Stimulated activated naive CD8-positive, alpha-beta T cell treated with anti-CD3 and anti-CD28 coated beads, Interleukin-15, amount 100 ng/mL, for 72 hours (primary cell): ENCODE measurements at regions not wholly inside any gene's neighbourhood (a gene's known extent, or its start where the extent isn't known, plus 50 kb on each side); places are given as distances from the start of the nearest gene placed in this dataset.

Experiments used
- ATAC-seq: fragments of 150-1000 bp; cut with Tn5 transposase; 2 replicates; pipeline ENCODE4 v1.10.0; 2021; ENCODE audit warnings: mild to moderate bottlenecking, moderate library complexity
- DNase-seq, 2 donors: peaks; one replicate each; pipeline ENCODE4 v3.0.0; 2021 to 2022
- H3K27ac Mint-ChIP-seq, 2 donors: one replicate each; pipeline ENCODE4 v1.8.0; 2022; ENCODE audit warnings: mild to moderate bottlenecking in 2 of 2, mixed read lengths in 2 of 2, moderate library complexity in 2 of 2
- H3K27me3 Mint-ChIP-seq: one replicate; pipeline ENCODE4 v1.8.0; 2022; ENCODE audit warnings: mixed read lengths
- H3K4me1 Mint-ChIP-seq: one replicate; pipeline ENCODE4 v1.8.0; 2022; ENCODE audit warnings: mild to moderate bottlenecking, mixed read lengths
- H3K4me3 Mint-ChIP-seq, 2 donors: one replicate each; pipeline ENCODE4 v1.8.0; 2022; ENCODE audit warnings: mild to moderate bottlenecking in 2 of 2, mixed read lengths in 2 of 2, moderate library complexity in 1 of 2
- H3K9me3 Mint-ChIP-seq, 2 donors: one replicate each; pipeline ENCODE4 v1.8.0; 2022; ENCODE audit warnings: mixed read lengths in 2 of 2

GRCh38 chr14:81691931-81692330, 158.3 kb upstream of the SEL1L start:
- H3K27ac Mint-ChIP-seq, result no peak overlapping the region
- no peaks in the 10 kb centered on the region for H3K9me3 Mint-ChIP-seq
- H3K4me1 Mint-ChIP-seq, result no peaks in the 10 kb centered on the region
- H3K4me3 Mint-ChIP-seq, result no peak overlapping the region
- ATAC-seq (no peak), DNase-seq (no peak)
- no peaks in the 10 kb centered on the region for H3K27me3 Mint-ChIP-seq

- DNase-seq (no peak), ATAC-seq (no peak)
- Mint-ChIP-seq H3K9me3 (no peaks in the 10 kb centered on the region), H3K27me3 (no peaks in the 10 kb centered on the region), H3K4me1 (no peaks in the 10 kb centered on the region), H3K27ac (no peak overlapping the region), H3K4me3 (no peak overlapping the region)
These were observed 160.8 kb upstream of the SEL1L start for GRCh38 chr14:81694419-81694818.

- H3K9me3 Mint-ChIP-seq, result peaks cover 0 to 6% of the 10 kb centered on the region in 2 donors
- H3K27ac Mint-ChIP-seq, result no peak overlapping the region
- ATAC-seq (no peak), DNase-seq (no peak)
- no peak overlapping the region for H3K4me3 Mint-ChIP-seq
- H3K4me1 Mint-ChIP-seq, result no peaks in the 10 kb centered on the region
- peaks cover 5% of the 10 kb centered on the region for H3K27me3 Mint-ChIP-seq
These were observed 176.0 kb upstream of the SEL1L start for GRCh38 chr14:81709681-81710080.

GRCh38 chr14:81710232-81710845, 176.7 kb upstream of the SEL1L start:
- DNase-seq, result peak in 1 of 2 donors; percentile 5

GRCh38 chr14:81715731-81716130, 182.1 kb upstream of the SEL1L start:
- no peak overlapping the region for H3K4me3 Mint-ChIP-seq
- no peaks in the 10 kb centered on the region for H3K27me3 Mint-ChIP-seq
- DNase-seq (no peak), ATAC-seq (no peak)
- H3K4me1 Mint-ChIP-seq, result no peaks in the 10 kb centered on the region
- no peak overlapping the region for H3K27ac Mint-ChIP-seq
- peaks cover 0 to 6% of the 10 kb centered on the region in 2 donors for H3K9me3 Mint-ChIP-seq

More at GRCh38 chr14:81710232-81710845, 176.7 kb upstream of the SEL1L start:
- ATAC-seq, result no peak
- Mint-ChIP-seq H3K4me1 (no peaks in the 10 kb centered on the region), H3K9me3 (peaks cover 0 to 6% of the 10 kb centered on the region in 2 donors), H3K4me3 (no peak overlapping the region), H3K27me3 (peaks cover 5% of the 10 kb centered on the region), H3K27ac (no peak overlapping the region)

GRCh38 chr14:81716953-81717352, 183.3 kb upstream of the SEL1L start:
- no peak overlapping the region for H3K27ac Mint-ChIP-seq
- H3K4me1 Mint-ChIP-seq, result no peaks in the 10 kb centered on the region
- peaks cover 0 to 4% of the 10 kb centered on the region in 2 donors for H3K9me3 Mint-ChIP-seq
- no peak overlapping the region for H3K4me3 Mint-ChIP-seq
- no peak for DNase-seq
- ATAC-seq, result no peak
- H3K27me3 Mint-ChIP-seq, result no peaks in the 10 kb centered on the region

- no peak for ATAC-seq
- no peak for DNase-seq
- no peak overlapping the region for H3K4me3 Mint-ChIP-seq
- H3K4me1 Mint-ChIP-seq, result no peaks in the 10 kb centered on the region
- peaks cover 0 to 4% of the 10 kb centered on the region in 2 donors for H3K9me3 Mint-ChIP-seq
- no peak overlapping the region for H3K27ac Mint-ChIP-seq
- H3K27me3 Mint-ChIP-seq, result no peaks in the 10 kb centered on the region
These were observed 190.3 kb upstream of the SEL1L start for GRCh38 chr14:81723956-81724355.

GRCh38 chr14:81727218-81727617, 193.6 kb upstream of the SEL1L start:
- DNase-seq (no peak), ATAC-seq (no peak)
- H3K27me3 Mint-ChIP-seq, result no peaks in the 10 kb centered on the region
- H3K9me3 Mint-ChIP-seq, result peaks cover 0 to 4% of the 10 kb centered on the region in 2 donors
- H3K27ac Mint-ChIP-seq, result peak overlapping the region in 1 of 2 donors; percentile 82
- H3K4me1 Mint-ChIP-seq, result no peaks in the 10 kb centered on the region
- no peak overlapping the region for H3K4me3 Mint-ChIP-seq

- DNase-seq (no peak), ATAC-seq (no peak)
- no peaks in the 10 kb centered on the region for H3K4me1 Mint-ChIP-seq
- H3K27ac Mint-ChIP-seq, result no peak overlapping the region
- no peaks in the 10 kb centered on the region for H3K27me3 Mint-ChIP-seq
- H3K4me3 Mint-ChIP-seq, result no peak overlapping the region
- no peaks in the 10 kb centered on the region for H3K9me3 Mint-ChIP-seq
These were observed 194.8 kb upstream of the SEL1L start for GRCh38 chr14:81728447-81728846.

- ATAC-seq (no peak), DNase-seq (no peak)
- Mint-ChIP-seq H3K4me3 (no peak overlapping the region), H3K9me3 (no peaks in the 10 kb centered on the region), H3K27me3 (no peaks in the 10 kb centered on the region), H3K4me1 (no peaks in the 10 kb centered on the region), H3K27ac (no peak overlapping the region)
These were observed 196.0 kb upstream of the SEL1L start for GRCh38 chr14:81729622-81730021.

- DNase-seq (no peak), ATAC-seq (no peak)
- Mint-ChIP-seq H3K4me1 (no peaks in the 10 kb centered on the region), H3K27ac (no peak overlapping the region), H3K27me3 (no peaks in the 10 kb centered on the region), H3K4me3 (no peak overlapping the region), H3K9me3 (no peaks in the 10 kb centered on the region)
These were observed 204.3 kb upstream of the SEL1L start for GRCh38 chr14:81737938-81738337.

GRCh38 chr14:81738946-81739659, 205.4 kb upstream of the SEL1L start:
- ATAC-seq (no peak), DNase-seq (no peak)
- Mint-ChIP-seq H3K9me3 (no peaks in the 10 kb centered on the region), H3K27ac (no peak overlapping the region), H3K4me1 (no peaks in the 10 kb centered on the region), H3K4me3 (no peak overlapping the region), H3K27me3 (no peaks in the 10 kb centered on the region)

GRCh38 chr14:81743605-81744004, 210.0 kb upstream of the SEL1L start:
- no peaks in the 10 kb centered on the region for H3K4me1 Mint-ChIP-seq
- H3K27ac Mint-ChIP-seq, result no peak overlapping the region
- no peak overlapping the region for H3K4me3 Mint-ChIP-seq
- no peaks in the 10 kb centered on the region for H3K9me3 Mint-ChIP-seq
- no peak for ATAC-seq
- H3K27me3 Mint-ChIP-seq, result no peaks in the 10 kb centered on the region
- DNase-seq, result no peak

GRCh38 chr14:81751198-81751597, 217.5 kb upstream of the SEL1L start:
- Mint-ChIP-seq H3K27me3 (no peaks in the 10 kb centered on the region), H3K27ac (no peak overlapping the region), H3K4me3 (no peak overlapping the region), H3K4me1 (no peaks in the 10 kb centered on the region), H3K9me3 (no peaks in the 10 kb centered on the region)
- no peak for ATAC-seq
- DNase-seq, result no peak

GRCh38 chr14:81759541-81759940, 225.9 kb upstream of the SEL1L start:
- no peak for DNase-seq
- no peak overlapping the region for H3K4me3 Mint-ChIP-seq
- H3K9me3 Mint-ChIP-seq, result peaks cover 0 to 5% of the 10 kb centered on the region in 2 donors
- ATAC-seq, result no peak
- no peaks in the 10 kb centered on the region for H3K4me1 Mint-ChIP-seq
- H3K27me3 Mint-ChIP-seq, result no peaks in the 10 kb centered on the region
- H3K27ac Mint-ChIP-seq, result no peak overlapping the region

- Mint-ChIP-seq H3K4me3 (no peak overlapping the region), H3K9me3 (peaks cover 8 to 13% of the 10 kb centered on the region in 2 donors), H3K27me3 (no peaks in the 10 kb centered on the region), H3K4me1 (no peaks in the 10 kb centered on the region), H3K27ac (no peak overlapping the region)
- DNase-seq (no peak), ATAC-seq (no peak)
These were observed 232.1 kb upstream of the SEL1L start for GRCh38 chr14:81765651-81766275.
